PFSK-1 (cell line): ENCODE measurements at regions not wholly inside any gene's neighbourhood (a gene's known extent, or its start where the extent isn't known, plus 50 kb on each side); places are given as distances from the start of the nearest gene placed in this dataset.

ENCODE experiments used
- POLR2AphosphoS5 ChIP-seq: IDR thresholded peaks from 2 replicates; pipeline ENCODE4 v1.6.1; 2012; ENCODE audit warnings: low read depth, mild to moderate bottlenecking, control low read depth, low read length, moderate library complexity
- REST ChIP-seq, 2 experiments: IDR thresholded peaks; 2 replicates each; pipeline versions ENCODE4 v1.6.1 to v1.8.0; 2011 to 2012; ENCODE audit warnings: low read depth in 2 of 2, low read length in 2 of 2, control low read depth in 1 of 2, inconsistent platforms in 1 of 2, mild to moderate bottlenecking in 1 of 2, moderate library complexity in 1 of 2; ENCODE audit not compliant: insufficient read depth in 1 of 2

- TF ChIP-seq POLR2AphosphoS5 (no peak), REST (IDR thresholded peaks at IDR 0.05; ENCODE audit: insufficient read depth in 1 of 2, low read depth in 2 of 2, low read length in 2 of 2) (no peak)
These were observed 88.7 kb upstream of the CHST15 start for GRCh38 chr10:124182088-124182541.
